Fibroblast of villous mesenchyme (primary cell): ENCODE measurements at regions not wholly inside any gene's neighbourhood (a gene's known extent, or its start where the extent isn't known, plus 50 kb on each side); places are given as distances from the start of the nearest gene placed in this dataset.

Experiments used
- DNase-seq: peaks from one replicate; pipeline ENCODE4 v3.0.0-alpha.2; 2010; ENCODE audit warnings: low read depth
- H3K4me3 ChIP-seq: 2 replicates; pipeline ENCODE4 v1.5.1; 2011; ENCODE audit warnings: low read depth, mild to moderate bottlenecking, low read length
- TF ChIP-seq, protein P1 (sequence below): IDR thresholded peaks from 2 replicates; pipeline ENCODE4 v1.5.1; 2012; ENCODE audit warnings: low read depth, mild to moderate bottlenecking, low read length; ENCODE audit not compliant: insufficient read depth

DNA sequence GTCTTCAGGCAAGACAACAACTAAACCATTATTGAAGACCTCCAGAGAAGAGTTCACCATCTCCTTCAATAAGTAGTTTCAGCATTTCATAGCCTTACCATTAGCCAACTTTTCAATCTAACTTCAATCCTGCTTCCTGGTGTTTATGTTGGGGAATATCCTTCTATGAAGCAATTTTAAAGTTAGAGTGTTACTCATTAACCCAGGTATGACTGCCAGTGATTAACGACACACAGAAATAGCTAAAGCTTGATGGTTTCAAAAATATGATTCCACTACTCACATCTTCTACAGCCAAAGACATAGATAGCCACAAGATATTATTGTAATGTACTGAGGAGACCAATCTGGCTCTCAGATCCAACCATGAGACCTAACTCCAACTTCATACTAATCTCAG lies 403.2 kb downstream of the EFNB2 start:
- no peak for DNase-seq
- TF ChIP-seq, protein P1, sequence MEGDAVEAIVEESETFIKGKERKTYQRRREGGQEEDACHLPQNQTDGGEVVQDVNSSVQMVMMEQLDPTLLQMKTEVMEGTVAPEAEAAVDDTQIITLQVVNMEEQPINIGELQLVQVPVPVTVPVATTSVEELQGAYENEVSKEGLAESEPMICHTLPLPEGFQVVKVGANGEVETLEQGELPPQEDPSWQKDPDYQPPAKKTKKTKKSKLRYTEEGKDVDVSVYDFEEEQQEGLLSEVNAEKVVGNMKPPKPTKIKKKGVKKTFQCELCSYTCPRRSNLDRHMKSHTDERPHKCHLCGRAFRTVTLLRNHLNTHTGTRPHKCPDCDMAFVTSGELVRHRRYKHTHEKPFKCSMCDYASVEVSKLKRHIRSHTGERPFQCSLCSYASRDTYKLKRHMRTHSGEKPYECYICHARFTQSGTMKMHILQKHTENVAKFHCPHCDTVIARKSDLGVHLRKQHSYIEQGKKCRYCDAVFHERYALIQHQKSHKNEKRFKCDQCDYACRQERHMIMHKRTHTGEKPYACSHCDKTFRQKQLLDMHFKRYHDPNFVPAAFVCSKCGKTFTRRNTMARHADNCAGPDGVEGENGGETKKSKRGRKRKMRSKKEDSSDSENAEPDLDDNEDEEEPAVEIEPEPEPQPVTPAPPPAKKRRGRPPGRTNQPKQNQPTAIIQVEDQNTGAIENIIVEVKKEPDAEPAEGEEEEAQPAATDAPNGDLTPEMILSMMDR = no peak

GRCh38 chr13:106129993-106130392 lies 405.5 kb downstream of the EFNB2 start:
- no peak overlapping the region for H3K4me3 ChIP-seq
- DNase-seq = no peak
- TF ChIP-seq, protein P1 = no peak

More for the DNA sequence above, 403.2 kb downstream of the EFNB2 start:
- no peak overlapping the region for H3K4me3 ChIP-seq

- no peak for DNase-seq
- TF ChIP-seq, protein P1 = no peak
- H3K4me3 ChIP-seq = no peak overlapping the region
Observed at GRCh38 chr13:106129273-106129672, 406.2 kb downstream of the EFNB2 start.

GRCh38 chr13:106122234-106122633 lies 413.2 kb downstream of the EFNB2 start:
- TF ChIP-seq, protein P1 = no peak
- DNase-seq = no peak
- H3K4me3 ChIP-seq = no peak overlapping the region

DNA sequence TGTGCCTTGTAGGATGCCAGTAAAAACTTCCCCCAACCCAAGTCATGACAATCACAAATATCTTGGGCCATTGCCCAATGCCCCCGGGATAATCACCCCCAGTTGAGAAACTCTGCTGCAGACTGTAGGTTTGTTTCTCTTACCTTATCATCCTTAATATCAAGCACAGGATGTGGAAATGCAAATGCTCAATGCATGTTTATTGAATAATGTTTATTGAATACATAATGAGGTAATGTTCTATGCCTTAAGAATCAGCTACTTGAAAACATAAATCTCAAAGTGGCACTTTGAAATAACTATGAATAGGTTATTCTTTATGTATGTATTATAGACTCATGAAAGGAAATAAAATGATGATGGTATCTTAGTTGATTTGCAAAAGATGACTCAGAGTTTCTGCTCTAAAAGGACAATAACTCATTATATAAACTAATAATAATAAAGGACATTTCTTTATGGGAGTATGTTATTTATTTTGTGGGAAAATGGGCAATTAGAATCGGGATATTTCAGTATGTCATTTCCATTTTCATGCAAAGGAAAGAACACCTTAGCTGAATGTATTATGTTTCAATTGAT lies 414.2 kb downstream of the EFNB2 start:
- DNase-seq = no peak
- TF ChIP-seq, protein P1 = no peak
- no peak overlapping the region for H3K4me3 ChIP-seq

DNA sequence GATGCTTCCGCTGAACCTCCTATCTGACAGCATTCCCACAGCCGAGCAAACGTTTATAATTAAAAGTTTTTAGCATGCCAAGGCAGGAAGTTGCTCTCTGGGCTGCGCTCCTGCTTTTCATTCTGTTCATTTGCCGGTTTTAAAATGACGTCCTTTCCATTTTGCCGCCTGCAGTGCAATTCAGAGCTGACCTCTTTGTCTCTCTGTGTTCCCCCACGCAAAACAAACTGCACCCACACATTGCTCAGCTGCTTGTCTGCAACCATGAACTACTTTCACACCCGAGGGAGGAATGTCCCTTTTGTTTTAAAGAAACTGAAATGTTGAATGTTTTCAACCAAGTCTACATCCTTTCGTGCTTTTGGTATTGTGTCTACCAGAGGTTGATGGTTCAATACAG lies 416.5 kb downstream of the EFNB2 start:
- no peak overlapping the region for H3K4me3 ChIP-seq
- peak; percentile 64 for DNase-seq
- TF ChIP-seq, protein P1 = no peak

DNA sequence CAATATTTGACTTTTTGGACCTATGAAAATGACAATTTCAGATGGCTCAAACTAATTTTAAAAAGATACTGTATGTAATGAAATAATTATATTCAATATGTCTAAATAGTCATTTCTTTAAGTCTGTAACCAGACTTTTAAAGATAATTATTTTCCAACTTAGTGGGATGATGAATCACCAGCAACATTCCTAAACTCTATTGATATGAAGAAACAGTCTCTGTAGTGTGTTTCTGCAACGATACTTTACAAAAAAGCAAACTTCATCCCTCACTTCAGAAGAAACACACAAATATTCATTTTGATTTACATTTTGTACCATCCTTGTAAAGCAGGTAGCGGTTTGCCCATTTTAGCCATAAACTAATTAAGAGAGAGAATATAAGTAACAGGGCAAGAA lies 417.4 kb downstream of the EFNB2 start:
- no peak overlapping the region for H3K4me3 ChIP-seq
- no peak for DNase-seq
- TF ChIP-seq, protein P1 = no peak
